A673 (cell line): ENCODE measurements at regions not wholly inside any gene's neighbourhood (a gene's known extent, or its start where the extent isn't known, plus 50 kb on each side); places are given as distances from the start of the nearest gene placed in this dataset.

Source experiments
- EZH2 ChIP-seq: fragments of 200-600 bp; sonication (generic); IDR thresholded peaks from 2 replicates; pipeline ENCODE4 v1.6.1; 2017; ENCODE audit warnings: borderline replicate concordance, low read depth, mild to moderate bottlenecking, mixed read lengths, antibody characterized with exemption, low read length; ENCODE audit not compliant: poor library complexity, severe bottlenecking
- TF ChIP-seq, protein P1 (sequence below): fragments of 300-800, 200-600 bp; sonication (generic); conservative IDR thresholded peaks from 2 replicates; pipeline ENCODE4 v1.5.1; 2017; ENCODE audit warnings: low read depth, mild to moderate bottlenecking, antibody characterized with exemption, low read length, moderate library complexity, mixed read lengths

DNA sequence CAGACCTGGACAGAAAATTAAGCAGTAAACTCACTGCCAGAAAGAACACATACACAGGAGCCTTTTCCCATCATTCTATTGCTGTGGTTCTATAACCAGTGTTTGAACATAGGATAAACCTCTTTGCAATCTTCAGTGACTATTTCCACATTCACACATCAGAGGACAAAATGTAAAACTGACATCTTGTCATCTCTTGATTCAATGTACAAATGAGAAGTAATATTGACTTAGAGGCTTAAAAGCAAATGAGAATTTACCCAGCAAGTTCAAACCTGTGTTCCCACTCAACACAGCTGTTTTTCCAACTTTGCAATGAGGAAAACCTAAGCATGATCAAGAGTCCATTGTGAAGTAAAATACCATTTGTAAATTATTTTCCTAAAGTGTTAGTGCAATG lies 307.1 kb upstream of the CPXCR1 start:
- TF ChIP-seq, protein P1, sequence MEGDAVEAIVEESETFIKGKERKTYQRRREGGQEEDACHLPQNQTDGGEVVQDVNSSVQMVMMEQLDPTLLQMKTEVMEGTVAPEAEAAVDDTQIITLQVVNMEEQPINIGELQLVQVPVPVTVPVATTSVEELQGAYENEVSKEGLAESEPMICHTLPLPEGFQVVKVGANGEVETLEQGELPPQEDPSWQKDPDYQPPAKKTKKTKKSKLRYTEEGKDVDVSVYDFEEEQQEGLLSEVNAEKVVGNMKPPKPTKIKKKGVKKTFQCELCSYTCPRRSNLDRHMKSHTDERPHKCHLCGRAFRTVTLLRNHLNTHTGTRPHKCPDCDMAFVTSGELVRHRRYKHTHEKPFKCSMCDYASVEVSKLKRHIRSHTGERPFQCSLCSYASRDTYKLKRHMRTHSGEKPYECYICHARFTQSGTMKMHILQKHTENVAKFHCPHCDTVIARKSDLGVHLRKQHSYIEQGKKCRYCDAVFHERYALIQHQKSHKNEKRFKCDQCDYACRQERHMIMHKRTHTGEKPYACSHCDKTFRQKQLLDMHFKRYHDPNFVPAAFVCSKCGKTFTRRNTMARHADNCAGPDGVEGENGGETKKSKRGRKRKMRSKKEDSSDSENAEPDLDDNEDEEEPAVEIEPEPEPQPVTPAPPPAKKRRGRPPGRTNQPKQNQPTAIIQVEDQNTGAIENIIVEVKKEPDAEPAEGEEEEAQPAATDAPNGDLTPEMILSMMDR = no peak
- TF ChIP-seq EZH2 = no peak
